GM18867 (cell line): ENCODE measurements at regions not wholly inside any gene's neighbourhood (a gene's known extent, or its start where the extent isn't known, plus 50 kb on each side); places are given as distances from the start of the nearest gene placed in this dataset.

Experiments used
- ATAC-seq: cut with Tn5 transposase; IDR thresholded peaks from one replicate; pipeline ENCODE4 v1.9.1; 2021; ENCODE audit warnings: mild to moderate bottlenecking, moderate library complexity; ENCODE audit not compliant: unreplicated experiment

DNA sequence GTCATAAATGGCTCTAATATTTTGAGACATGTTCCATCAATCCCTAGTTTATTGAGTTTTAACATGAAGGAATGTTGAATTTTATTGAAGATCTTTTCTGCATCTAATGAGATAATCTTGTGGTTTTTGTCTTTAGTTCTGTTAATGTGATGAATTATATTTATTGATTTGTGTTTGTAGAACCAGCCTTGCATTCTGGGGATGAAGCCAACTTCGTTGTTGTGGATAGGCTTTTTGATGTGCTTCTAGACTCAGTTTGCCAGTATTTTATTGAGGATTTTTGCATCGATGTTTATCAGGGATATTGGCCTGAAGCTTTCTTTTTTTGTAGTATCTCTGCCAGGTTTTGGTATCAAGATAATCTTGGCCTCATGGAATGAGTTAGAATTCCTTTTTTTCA, 72.0 kb upstream of the CD96 start:
- ATAC-seq = no peak

DNA sequence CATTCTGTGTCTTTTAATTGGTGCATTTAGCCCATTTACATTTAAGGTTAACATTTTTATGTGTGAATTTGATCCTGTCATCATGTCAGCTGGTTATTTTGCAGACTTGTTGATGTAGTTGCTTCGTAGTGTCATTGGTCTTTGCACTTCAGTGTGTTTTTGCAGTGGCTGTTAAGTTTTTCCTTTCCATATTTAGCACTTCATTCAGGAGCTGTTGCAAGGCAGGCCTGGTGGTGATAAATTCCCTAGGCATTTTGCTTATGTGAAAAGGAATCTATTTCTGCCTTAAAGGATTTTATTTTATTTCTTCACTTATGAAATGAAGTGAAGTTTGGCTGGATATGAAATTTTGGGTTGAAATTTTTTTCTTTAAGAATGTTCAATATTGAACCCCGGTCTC, 70.2 kb upstream of the CD96 start:
- no peak for ATAC-seq

DNA sequence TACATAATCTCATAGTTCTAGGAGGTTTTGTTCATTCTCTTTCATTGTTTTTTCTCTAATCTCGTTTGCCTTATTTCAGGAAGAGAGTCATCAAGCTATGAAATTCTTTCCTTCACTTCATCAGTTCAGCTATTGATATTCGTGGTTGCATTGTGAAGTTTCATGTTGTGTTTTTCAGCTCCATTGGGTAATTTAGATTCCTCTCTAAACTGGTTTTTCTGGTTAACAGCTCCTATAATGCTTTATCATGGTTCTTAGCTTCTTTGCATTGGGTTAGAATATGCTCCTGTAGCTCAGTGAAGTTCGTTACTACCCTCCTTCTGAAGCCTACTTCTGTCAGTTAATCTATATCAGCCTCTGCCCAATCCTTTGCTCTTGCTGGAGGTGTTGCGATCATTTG, 69.4 kb upstream of the CD96 start:
- ATAC-seq = no peak

DNA sequence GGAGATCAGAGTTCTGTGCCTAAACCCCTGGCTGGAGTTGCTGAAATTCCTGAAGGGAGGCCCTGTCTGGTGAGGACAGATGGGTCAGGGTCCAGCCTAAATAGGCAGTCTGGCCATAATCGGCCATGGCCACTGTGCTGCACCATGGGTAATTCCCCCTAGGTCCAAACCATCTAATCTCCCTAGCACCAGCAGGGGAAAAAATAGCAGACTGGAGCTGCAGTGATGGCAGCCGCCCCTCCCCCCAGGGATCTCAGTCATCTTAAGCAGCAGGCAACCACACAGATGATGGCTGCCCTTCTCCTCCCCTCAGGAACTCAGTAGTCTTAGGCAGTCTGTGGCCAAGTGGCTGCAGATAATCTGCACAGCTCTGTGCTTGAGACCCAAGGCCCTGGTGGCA, 68.4 kb upstream of the CD96 start:
- ATAC-seq = no peak

DNA sequence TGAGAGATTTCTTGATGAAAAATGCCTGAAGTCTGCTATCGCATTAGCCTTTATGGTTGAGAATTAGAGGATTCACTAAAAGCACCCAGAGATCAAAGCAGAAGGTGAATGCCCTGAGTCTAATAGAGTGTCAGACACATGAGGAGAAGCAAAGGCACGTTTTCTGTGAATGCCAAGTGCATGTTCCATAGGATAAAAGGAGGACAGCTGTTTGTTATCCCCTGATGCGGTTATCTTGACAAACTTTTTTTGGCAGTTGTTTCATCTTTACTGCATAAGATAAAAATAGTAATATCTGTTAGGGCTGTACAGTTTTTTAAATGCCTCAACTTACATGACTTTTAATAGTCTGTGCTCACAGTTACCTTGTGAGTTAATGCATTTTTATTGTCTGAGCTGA, 65.3 kb upstream of the CD96 start:
- ATAC-seq = no peak

DNA sequence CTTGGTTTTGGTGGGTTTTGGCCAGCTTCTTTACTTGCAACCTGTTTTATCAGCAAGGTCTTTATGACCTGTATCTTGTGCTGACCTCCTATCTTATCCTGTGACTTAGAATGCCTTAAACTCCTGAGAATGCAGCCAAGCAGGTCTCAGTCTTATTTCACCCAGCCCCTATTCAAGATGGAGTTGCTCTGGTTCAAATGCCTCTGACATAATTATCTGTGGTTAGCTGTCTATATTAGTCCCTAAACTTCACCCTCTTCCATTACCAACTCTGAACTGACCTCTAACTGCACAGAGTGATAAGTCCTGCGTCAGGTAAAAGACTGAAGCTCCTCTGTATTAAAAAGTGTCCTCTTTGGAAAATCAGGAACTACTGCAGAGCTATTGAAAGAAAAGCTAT, 61.9 kb upstream of the CD96 start:
- ATAC-seq = no peak

DNA sequence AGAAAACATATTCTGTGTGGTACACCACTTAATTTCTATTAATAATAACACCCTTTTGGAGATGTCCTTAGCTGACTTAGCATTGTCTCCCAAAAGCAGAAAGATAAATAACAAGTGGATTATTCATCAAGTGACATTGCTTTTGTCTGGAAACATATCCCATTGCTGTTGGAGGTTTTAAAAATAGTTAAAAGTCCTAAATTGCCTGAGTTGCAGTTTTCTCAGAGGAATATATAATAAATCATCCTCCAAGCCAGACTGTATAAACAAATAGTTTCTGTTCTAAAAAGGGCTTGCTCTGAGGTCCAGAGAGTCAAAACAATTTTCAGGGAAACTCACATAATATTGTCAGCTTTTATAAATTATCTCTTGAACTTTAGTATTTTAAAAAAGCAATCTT, 60.4 kb upstream of the CD96 start:
- ATAC-seq = no peak

DNA sequence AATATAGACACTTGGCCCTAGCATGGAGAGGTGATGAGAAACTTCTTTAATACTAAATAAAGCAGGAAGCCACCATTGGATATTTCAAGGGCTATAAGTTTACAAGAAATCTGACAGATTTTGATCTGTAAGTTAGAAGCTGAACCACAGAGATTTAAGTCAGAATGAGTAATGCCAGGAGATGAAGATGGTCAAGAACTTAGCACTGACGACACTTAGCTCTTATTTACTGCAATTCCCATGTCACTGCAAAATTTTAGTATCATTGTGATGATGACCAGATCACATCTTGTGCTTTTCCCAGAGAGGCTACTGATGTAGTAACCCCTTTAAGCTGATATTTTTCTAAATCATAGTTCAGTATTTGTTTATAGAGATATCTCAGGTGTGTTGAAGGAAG, 59.4 kb upstream of the CD96 start:
- ATAC-seq = no peak

DNA sequence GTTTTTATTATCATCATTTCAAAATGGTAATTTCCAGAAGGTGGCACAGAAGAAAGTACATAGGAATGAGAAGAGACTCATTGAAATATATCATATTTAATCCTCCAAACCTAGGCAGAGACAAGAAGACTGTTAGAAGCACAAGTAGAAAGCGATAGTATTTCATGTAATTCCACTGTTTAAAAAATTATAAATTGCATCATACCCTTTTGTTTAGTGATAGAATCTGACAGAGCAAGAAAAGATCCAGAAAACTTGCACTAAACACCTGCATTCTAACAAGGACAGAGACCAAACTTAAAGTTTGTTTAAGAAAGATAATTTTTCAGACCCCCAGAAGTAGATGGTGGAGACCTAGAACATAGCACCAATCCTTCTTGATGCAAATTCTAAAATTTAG, 56.9 kb upstream of the CD96 start:
- no peak for ATAC-seq
